Lower lobe of right lung (tissue), 2 donors: ENCODE measurements at regions not wholly inside any gene's neighbourhood (a gene's known extent, or its start where the extent isn't known, plus 50 kb on each side); places are given as distances from the start of the nearest gene placed in this dataset.

Experiments
- ATAC-seq, 2 donors: fragments of 200-7000 bp; cut with Tn5 transposase; one replicate each; pipeline ENCODE4 v1.9.1; 2020 to 2022; ENCODE audit warnings: mild to moderate bottlenecking in 2 of 2, moderate library complexity in 2 of 2
- DNase-seq: peaks from one replicate; pipeline ENCODE4 v3.0.0-alpha.2; 2020
- H3K27ac ChIP-seq: fragments of 200-600 bp; one replicate; pipeline ENCODE4 v1.8.0; 2022
- H3K27me3 ChIP-seq: fragments of 200-600 bp; one replicate; pipeline ENCODE4 v1.8.0; 2022; ENCODE audit warnings: low read depth
- H3K36me3 ChIP-seq: fragments of 200-600 bp; one replicate; pipeline ENCODE4 v1.8.0; 2022; ENCODE audit warnings: mild to moderate bottlenecking
- H3K4me1 ChIP-seq: fragments of 200-600 bp; one replicate; pipeline ENCODE4 v1.8.0; 2022
- H3K4me3 ChIP-seq: fragments of 200-600 bp; one replicate; pipeline ENCODE4 v1.8.0; 2022; ENCODE audit warnings: mild to moderate bottlenecking
- H3K9me3 ChIP-seq: fragments of 200-600 bp; one replicate; pipeline ENCODE4 v1.8.0; 2022
- CTCF ChIP-seq: fragments of 200-600 bp; IDR thresholded peaks from one replicate; pipeline ENCODE4 v1.8.0; 2022; ENCODE audit warnings: antibody characterized with exemption, mild to moderate bottlenecking
- intact Hi-C: fragments of 100-400 bp; cut with DNase I; formaldehyde crosslinking; loops from one replicate; pipeline ENCODE4 v1.11.0; 2022
- donor health status: DM: no; HTN: yes; CAD: no; lungs with severe emphysema.

- TF ChIP-seq CTCF: no peak
Observed at GRCh38 chr1:175818929-175819328, 75.5 kb upstream of the TNR start.

GRCh38 chr1:175817445-175817844 lies 74.0 kb upstream of the TNR start:
- no peak for TF ChIP-seq CTCF
- Histone ChIP-seq H3K9me3 (no peaks in the 10 kb centered on the region), H3K27ac (no peak overlapping the region), H3K27me3 (no peaks in the 10 kb centered on the region), H3K4me1 (no peaks in the 10 kb centered on the region), H3K36me3 (no peaks in the 10 kb centered on the region), H3K4me3 (no peak overlapping the region)
- ATAC-seq: no peak
- intact Hi-C loops: no loop called here
- DNase-seq: no peak

More at GRCh38 chr1:175818929-175819328, 75.5 kb upstream of the TNR start:
- Histone ChIP-seq H3K27ac (no peak overlapping the region), H3K4me3 (no peak overlapping the region), H3K27me3 (no peaks in the 10 kb centered on the region), H3K36me3 (no peaks in the 10 kb centered on the region), H3K9me3 (no peaks in the 10 kb centered on the region), H3K4me1 (no peaks in the 10 kb centered on the region)
- intact Hi-C loops: no loop called here
- ATAC-seq: no peak
- DNase-seq: no peak

- no peak for ATAC-seq
- Histone ChIP-seq H3K4me1 (no peaks in the 10 kb centered on the region), H3K36me3 (no peaks in the 10 kb centered on the region), H3K9me3 (no peaks in the 10 kb centered on the region), H3K27ac (no peak overlapping the region), H3K4me3 (no peak overlapping the region), H3K27me3 (no peaks in the 10 kb centered on the region)
- intact Hi-C loops: no loop called here
- no peak for DNase-seq
- TF ChIP-seq CTCF: no peak
Observed at GRCh38 chr1:175814885-175815284, 71.5 kb upstream of the TNR start.

- intact Hi-C loops: no loop called here
- H3K4me3 ChIP-seq: no peak overlapping the region
- DNase-seq (no peak), ATAC-seq (no peak)
- no peak for TF ChIP-seq CTCF
- H3K9me3 ChIP-seq: no peaks in the 10 kb centered on the region
- H3K4me1 ChIP-seq: no peaks in the 10 kb centered on the region
- H3K27ac ChIP-seq: no peak overlapping the region
- no peaks in the 10 kb centered on the region for H3K27me3 ChIP-seq
- no peaks in the 10 kb centered on the region for H3K36me3 ChIP-seq
Observed at GRCh38 chr1:175812936-175813335, 69.5 kb upstream of the TNR start.

GRCh38 chr1:175810305-175810704 lies 66.9 kb upstream of the TNR start:
- intact Hi-C loops: no loop called here
- no peak for TF ChIP-seq CTCF
- Histone ChIP-seq H3K9me3 (no peaks in the 10 kb centered on the region), H3K36me3 (no peaks in the 10 kb centered on the region), H3K27me3 (no peaks in the 10 kb centered on the region), H3K4me3 (no peak overlapping the region), H3K4me1 (no peaks in the 10 kb centered on the region), H3K27ac (no peak overlapping the region)
- DNase-seq: no peak
- no peak for ATAC-seq

- intact Hi-C loops: no loop called here
- H3K36me3 ChIP-seq: no peaks in the 10 kb centered on the region
- H3K27ac ChIP-seq: no peak overlapping the region
- ATAC-seq (no peak), DNase-seq (no peak)
- H3K27me3 ChIP-seq: no peaks in the 10 kb centered on the region
- no peaks in the 10 kb centered on the region for H3K9me3 ChIP-seq
- no peak for TF ChIP-seq CTCF
- no peaks in the 10 kb centered on the region for H3K4me1 ChIP-seq
- no peak overlapping the region for H3K4me3 ChIP-seq
Observed at GRCh38 chr1:175808999-175809398, 65.6 kb upstream of the TNR start.
